ENCODE measurements at regions not wholly inside any gene's neighbourhood (a gene's known extent, or its start where the extent isn't known, plus 50 kb on each side); places are given as distances from the start of the nearest gene placed in this dataset.

DNA sequence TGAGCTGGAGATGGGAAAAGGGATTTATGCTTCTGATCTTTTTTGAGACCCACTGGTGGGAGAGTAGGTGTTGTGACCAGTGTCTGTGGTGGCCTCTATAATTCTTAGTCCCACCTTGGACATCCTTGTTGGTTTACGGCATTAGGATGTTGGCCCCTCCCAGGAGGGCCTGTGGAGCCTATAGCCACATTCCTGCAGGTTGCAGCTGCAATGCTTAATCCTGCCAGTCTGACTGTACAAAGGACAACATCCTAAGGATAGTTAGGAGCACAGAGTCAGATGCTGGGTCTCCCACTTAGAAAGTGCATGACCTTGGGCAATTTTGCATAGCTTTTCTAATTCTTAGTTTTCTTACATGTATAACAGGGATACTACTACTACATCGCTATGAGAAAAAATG, 150.9 kb upstream of the SLC38A2 start:
- Histone ChIP-seq H2BK15ac (ENCODE audit: low read depth, poor library complexity, severe bottlenecking) (peak overlapping the region; percentile 12), H3K4me2 (ENCODE audit: low read length, poor library complexity, severe bottlenecking) (no peak overlapping the region), H3K23ac (ENCODE audit: low read length in 2 of 2) (no peak overlapping the region), H3K27ac (ENCODE audit: low read length, poor library complexity, severe bottlenecking) (peak overlapping the region; percentile 45), H3K18ac (ENCODE audit: low read depth in 1 of 2, low read length in 2 of 2) (peak overlapping the region; percentile 73 to 94), H3K9me3 (ENCODE audit: control insufficient read depth, low read length) (no peaks in the 10 kb centered on the region), H3K36me3 (ENCODE audit: control insufficient read depth in 1 of 2, insufficient read depth in 2 of 2, low read depth in 1 of 2, low read length in 2 of 2) (no peaks in the 10 kb centered on the region), H3K79me1 (replicated peaks; ENCODE audit: low read length, poor library complexity, severe bottlenecking) (no peaks in the 10 kb centered on the region), H3K4me1 (ENCODE audit: control insufficient read depth, insufficient read depth, low read depth, low read length) (peaks cover 4% of the 10 kb centered on the region), H4K91ac (ENCODE audit: low read length) (peak overlapping the region; percentile 87), H2BK5ac (ENCODE audit: low read depth, low read length, poor library complexity, severe bottlenecking) (no peak overlapping the region), H3K4ac (ENCODE audit: low read depth in 1 of 2, low read length in 2 of 2) (peak overlapping the region; percentile 60 to 70), H2BK12ac (ENCODE audit: low read length in 2 of 2) (peak overlapping the region; percentile 45 to 72), H4K8ac (ENCODE audit: low read length) (peak overlapping the region; percentile 61), H2BK120ac (ENCODE audit: low read depth, low read length) (peak overlapping the region; percentile 82), H3K4me3 (ENCODE audit: insufficient read depth in 1 of 2, low read depth in 1 of 2, low read length in 2 of 2) (peak overlapping the region in 1 of 2 experiments; percentile 3), H3K14ac (ENCODE audit: low read length in 2 of 2) (no peak overlapping the region), H2AFZ (ENCODE audit: low read depth, low read length) (no peak overlapping the region), H2AK5ac (ENCODE audit: low read length, severe bottlenecking) (peak overlapping the region; percentile 18), H3K9ac (ENCODE audit: low read length) (peak overlapping the region; percentile 42), H3K27me3 (ENCODE audit: control insufficient read depth in 1 of 2, insufficient read depth in 1 of 2, low read length in 2 of 2) (no peaks in the 10 kb centered on the region)
- 10% methylated on average over 1 of the region's 2 CpGs for WGBS
- DNase-seq = no peak

DNA sequence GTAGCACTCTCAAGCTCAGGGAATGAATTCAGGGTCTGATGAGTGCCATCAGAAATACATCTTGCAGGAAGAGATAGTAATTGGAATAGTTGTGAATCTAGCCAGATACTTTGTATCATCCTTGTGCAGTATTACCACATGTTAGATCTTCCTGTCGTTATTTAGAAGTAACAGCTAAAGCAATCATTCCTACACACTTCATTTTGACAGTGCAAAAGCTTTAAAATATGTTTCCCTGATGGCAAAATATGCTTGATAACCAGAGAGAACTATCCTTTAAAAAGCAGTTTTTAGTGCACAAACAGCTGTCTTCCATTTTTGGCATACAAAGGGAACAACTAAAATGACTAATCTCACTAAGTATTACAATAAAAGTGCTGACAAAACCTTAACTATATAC, 149.5 kb upstream of the SLC38A2 start:
- Histone ChIP-seq H3K4me1 (ENCODE audit: control insufficient read depth, insufficient read depth, low read depth, low read length) (peaks cover 4% of the 10 kb centered on the region), H3K27me3 (ENCODE audit: control insufficient read depth in 1 of 2, insufficient read depth in 1 of 2, low read length in 2 of 2) (no peaks in the 10 kb centered on the region), H2BK5ac (ENCODE audit: low read depth, low read length, poor library complexity, severe bottlenecking) (no peak overlapping the region), H2AFZ (ENCODE audit: low read depth, low read length) (no peak overlapping the region), H2BK15ac (ENCODE audit: low read depth, poor library complexity, severe bottlenecking) (no peak overlapping the region), H2BK120ac (ENCODE audit: low read depth, low read length) (peak overlapping the region; percentile 82), H3K4me2 (ENCODE audit: low read length, poor library complexity, severe bottlenecking) (no peak overlapping the region), H3K23ac (ENCODE audit: low read length in 2 of 2) (no peak overlapping the region), H3K27ac (ENCODE audit: low read length, poor library complexity, severe bottlenecking) (no peak overlapping the region), H2BK12ac (ENCODE audit: low read length in 2 of 2) (peak overlapping the region in 1 of 2 experiments; percentile 94), H3K9ac (ENCODE audit: low read length) (peak overlapping the region; percentile 29), H4K91ac (ENCODE audit: low read length) (no peak overlapping the region), H4K8ac (ENCODE audit: low read length) (no peak overlapping the region), H3K36me3 (ENCODE audit: control insufficient read depth in 1 of 2, insufficient read depth in 2 of 2, low read depth in 1 of 2, low read length in 2 of 2) (no peaks in the 10 kb centered on the region), H3K4me3 (ENCODE audit: insufficient read depth in 1 of 2, low read depth in 1 of 2, low read length in 2 of 2) (no peak overlapping the region), H2AK5ac (ENCODE audit: low read length, severe bottlenecking) (no peak overlapping the region), H3K18ac (ENCODE audit: low read depth in 1 of 2, low read length in 2 of 2) (peak overlapping the region; percentile 44 to 90), H3K14ac (ENCODE audit: low read length in 2 of 2) (no peak overlapping the region), H3K4ac (ENCODE audit: low read depth in 1 of 2, low read length in 2 of 2) (no peak overlapping the region), H3K9me3 (ENCODE audit: control insufficient read depth, low read length) (no peaks in the 10 kb centered on the region), H3K79me1 (replicated peaks; ENCODE audit: low read length, poor library complexity, severe bottlenecking) (no peaks in the 10 kb centered on the region)
- WGBS = 25% methylated on average over 1 of the region's 1 CpG
- DNase-seq = no peak

- Histone ChIP-seq H3K4me2 (ENCODE audit: low read length, poor library complexity, severe bottlenecking) (no peak overlapping the region), H3K23ac (ENCODE audit: low read length in 2 of 2) (no peak overlapping the region), H2BK120ac (ENCODE audit: low read depth, low read length) (peak overlapping the region; percentile 69), H3K9ac (ENCODE audit: low read length) (no peak overlapping the region), H3K79me1 (replicated peaks; ENCODE audit: low read length, poor library complexity, severe bottlenecking) (no peaks in the 10 kb centered on the region), H3K4me3 (ENCODE audit: insufficient read depth in 1 of 2, low read depth in 1 of 2, low read length in 2 of 2) (no peak overlapping the region), H3K18ac (ENCODE audit: low read depth in 1 of 2, low read length in 2 of 2) (peak overlapping the region; percentile 49 to 85), H3K36me3 (ENCODE audit: control insufficient read depth in 1 of 2, insufficient read depth in 2 of 2, low read depth in 1 of 2, low read length in 2 of 2) (no peaks in the 10 kb centered on the region), H4K8ac (ENCODE audit: low read length) (peak overlapping the region; percentile 81), H2AFZ (ENCODE audit: low read depth, low read length) (no peak overlapping the region), H3K4ac (ENCODE audit: low read depth in 1 of 2, low read length in 2 of 2) (peak overlapping the region in 1 of 2 experiments; percentile 29), H3K27ac (ENCODE audit: low read length, poor library complexity, severe bottlenecking) (no peak overlapping the region), H3K14ac (ENCODE audit: low read length in 2 of 2) (no peak overlapping the region), H4K91ac (ENCODE audit: low read length) (peak overlapping the region; percentile 36), H2BK15ac (ENCODE audit: low read depth, poor library complexity, severe bottlenecking) (no peak overlapping the region), H2BK5ac (ENCODE audit: low read depth, low read length, poor library complexity, severe bottlenecking) (no peak overlapping the region), H2BK12ac (ENCODE audit: low read length in 2 of 2) (peak overlapping the region; percentile 24 to 81), H3K9me3 (ENCODE audit: control insufficient read depth, low read length) (no peaks in the 10 kb centered on the region), H3K4me1 (ENCODE audit: control insufficient read depth, insufficient read depth, low read depth, low read length) (peaks cover 4% of the 10 kb centered on the region), H2AK5ac (ENCODE audit: low read length, severe bottlenecking) (no peak overlapping the region), H3K27me3 (ENCODE audit: control insufficient read depth in 1 of 2, insufficient read depth in 1 of 2, low read length in 2 of 2) (no peaks in the 10 kb centered on the region)
- peak; percentile 18 for DNase-seq
- WGBS = 98% methylated on average over 1 of the region's 2 CpGs
Observed at GRCh38 chr12:46521145-46521544, 148.6 kb upstream of the SLC38A2 start.

DNA sequence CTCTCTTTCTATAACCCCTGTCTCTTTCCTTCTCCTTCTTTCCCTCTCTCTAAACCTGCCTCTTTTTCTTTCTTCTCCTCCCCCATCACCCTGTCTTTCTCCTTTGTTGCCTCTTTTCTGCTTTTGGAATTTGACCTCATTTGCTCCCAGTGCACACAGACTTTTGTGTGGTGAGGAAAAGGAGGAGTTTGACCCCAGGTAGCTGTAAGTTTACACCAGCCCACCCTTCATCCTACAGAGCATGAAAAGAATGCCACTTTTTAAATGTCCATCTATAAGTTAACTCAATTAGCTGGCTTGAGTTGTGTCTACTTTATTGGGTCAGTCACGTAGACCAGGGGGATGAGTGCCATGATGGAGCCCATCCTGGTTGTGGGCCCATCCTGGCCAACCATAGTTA, 146.8 kb upstream of the SLC38A2 start:
- Histone ChIP-seq H3K4me3 (ENCODE audit: insufficient read depth in 1 of 2, low read depth in 1 of 2, low read length in 2 of 2) (no peak overlapping the region), H3K9me3 (ENCODE audit: control insufficient read depth, low read length) (no peaks in the 10 kb centered on the region), H3K79me1 (replicated peaks; ENCODE audit: low read length, poor library complexity, severe bottlenecking) (peaks cover 6% of the 10 kb centered on the region), H2BK12ac (ENCODE audit: low read length in 2 of 2) (peak overlapping the region; percentile 8 to 59), H3K27ac (ENCODE audit: low read length, poor library complexity, severe bottlenecking) (no peak overlapping the region), H3K18ac (ENCODE audit: low read depth in 1 of 2, low read length in 2 of 2) (peak overlapping the region; percentile 5 to 7), H2AK5ac (ENCODE audit: low read length, severe bottlenecking) (no peak overlapping the region), H3K9ac (ENCODE audit: low read length) (no peak overlapping the region), H3K23ac (ENCODE audit: low read length in 2 of 2) (no peak overlapping the region), H4K91ac (ENCODE audit: low read length) (peak overlapping the region; percentile 81), H3K4ac (ENCODE audit: low read depth in 1 of 2, low read length in 2 of 2) (no peak overlapping the region), H2BK120ac (ENCODE audit: low read depth, low read length) (no peak overlapping the region), H4K8ac (ENCODE audit: low read length) (peak overlapping the region; percentile 16), H2BK5ac (ENCODE audit: low read depth, low read length, poor library complexity, severe bottlenecking) (no peak overlapping the region), H3K4me2 (ENCODE audit: low read length, poor library complexity, severe bottlenecking) (no peak overlapping the region), H2AFZ (ENCODE audit: low read depth, low read length) (no peak overlapping the region), H3K14ac (ENCODE audit: low read length in 2 of 2) (no peak overlapping the region), H2BK15ac (ENCODE audit: low read depth, poor library complexity, severe bottlenecking) (no peak overlapping the region), H3K27me3 (ENCODE audit: control insufficient read depth in 1 of 2, insufficient read depth in 1 of 2, low read length in 2 of 2) (no peaks in the 10 kb centered on the region), H3K4me1 (ENCODE audit: control insufficient read depth, insufficient read depth, low read depth, low read length) (peaks cover 4% of the 10 kb centered on the region), H3K36me3 (ENCODE audit: control insufficient read depth in 1 of 2, insufficient read depth in 2 of 2, low read depth in 1 of 2, low read length in 2 of 2) (no peaks in the 10 kb centered on the region)
- DNase-seq = no peak
- 100% methylated on average over 1 of the region's 1 CpG for WGBS
